Heart right ventricle (tissue), 16 donors: ENCODE measurements at regions not wholly inside any gene's neighbourhood (a gene's known extent, or its start where the extent isn't known, plus 50 kb on each side); places are given as distances from the start of the nearest gene placed in this dataset.
A peak's percentile ranks its signal among the peaks of the same experiment; 100 is the strongest.

ENCODE experiments used
- ATAC-seq, 8 donors: fragments of 200-7000 bp; cut with Tn5 transposase; one replicate each; pipeline ENCODE4 v1.9.1; 2020; ENCODE audit warnings: mild to moderate bottlenecking in 8 of 8, moderate library complexity in 8 of 8, moderate number of reproducible peaks in 1 of 8
- DNase-seq, 2 donors: peaks; one replicate each; pipeline ENCODE4 v3.0.0-alpha.2; 2020
- H3K27ac ChIP-seq, 10 donors: fragments of 200-600 bp; sonication (generic) in 2 of 10; one replicate each; pipeline versions ENCODE4 v1.5.0 to v1.8.0; 2020 to 2022; ENCODE audit warnings: mild to moderate bottlenecking in 3 of 10
- H3K27me3 ChIP-seq, 7 donors: fragments of 200-600 bp; one replicate each; pipeline ENCODE4 v1.8.0; 2021 to 2022; ENCODE audit warnings: mild to moderate bottlenecking in 2 of 7
- H3K36me3 ChIP-seq, 9 donors: fragments of 200-600 bp; sonication (generic) in 1 of 9; one replicate each; pipeline versions ENCODE4 v1.5.0 to v1.8.0; 2020 to 2022; ENCODE audit warnings: mild to moderate bottlenecking in 2 of 9
- H3K4me1 ChIP-seq, 9 donors: fragments of 200-600 bp; sonication (generic) in 1 of 9; one replicate each; pipeline versions ENCODE4 v1.5.0 to v1.8.0; 2020 to 2022; ENCODE audit warnings: mild to moderate bottlenecking in 4 of 9
- H3K4me3 ChIP-seq, 10 donors: fragments of 200-600 bp; sonication (generic) in 2 of 10; one replicate each; pipeline versions ENCODE4 v1.5.0 to v1.8.0; 2020 to 2022; ENCODE audit warnings: mild to moderate bottlenecking in 7 of 10, moderate library complexity in 2 of 10
- H3K9me3 ChIP-seq, 11 donors: fragments of 200-600 bp in 10 of 11; sonication (generic) in 2 of 11; one replicate each; pipeline versions ENCODE4 v1.5.0 to v1.8.0; 2013 to 2022; ENCODE audit warnings: mild to moderate bottlenecking in 2 of 11, control low read depth in 1 of 11, moderate library complexity in 1 of 11
- WGBS, 2 donors: extraction: QIAGEN DNeasy Blood & Tissue Kit; methylation state at CpG; one replicate each; pipeline ENCODE4 v1.1.7; 2013; ENCODE audit warnings: inconsistent platforms in 1 of 2; 5-methylcytosine and 5-hydroxymethylcytosine counted together
- intact Hi-C, 10 donors: fragments of 100-400 bp; cut with DNase I; formaldehyde crosslinking; loops; one replicate each; pipeline versions ENCODE4 v1.11.1 to v1.14.2; 2022
- TF ChIP-seq, protein P1 (sequence below), 9 donors: fragments of 200-600 bp; sonication (generic) in 2 of 9; IDR thresholded peaks; one replicate each; pipeline versions ENCODE4 v1.5.0 to v1.8.0; 2021 to 2022; ENCODE audit warnings: antibody characterized with exemption in 9 of 9, mild to moderate bottlenecking in 5 of 9, moderate library complexity in 1 of 9
- donor health status: Arrhythmogenic right ventricular cardiomyopathy.
- donor health status: ischemic (EF 13 %, LVEDD 7.1; RV severe dilation, severe dysfunction).
- donor health status: healthy with polysubstance abuse.
- donor health status: DM: no; HTN: yes; CAD: no.
- donor health status: DM: no; HTN: no; CAD: no.
- donor health status: ischemic (EF 25% LVEDD 6.9; RV normal size, moderate dysfunction).
- donor health status: ischemic (EF 25% LVEDD 5.7; RV mildly dilated, moderate dysfunction).
- donor health status: healthy.
- donor health status: DM: yes; HTN: yes; CAD: no.
- donor health status: Ischemic cardiomyopathy.
- donor health status: ischemic (EF 35%, LVEDD 5.7; RV mildly dilated, moderate dysfunction).
- donor health status: nonischemic (EF 11% LVEDD 7.7; RV severe dilation, severe dysfunction).
- donor health status: DM: yes; HTN: yes; CAD: no.
- donor health status: PGD.
- donor health status: ischemic (EF 29% LVEDD 5.4; RV normal size, mild dysfunction).
- donor health status: nonischemic (EF 23%, LVEDD 6.1; RV moderate dilation, normal function).

DNA sequence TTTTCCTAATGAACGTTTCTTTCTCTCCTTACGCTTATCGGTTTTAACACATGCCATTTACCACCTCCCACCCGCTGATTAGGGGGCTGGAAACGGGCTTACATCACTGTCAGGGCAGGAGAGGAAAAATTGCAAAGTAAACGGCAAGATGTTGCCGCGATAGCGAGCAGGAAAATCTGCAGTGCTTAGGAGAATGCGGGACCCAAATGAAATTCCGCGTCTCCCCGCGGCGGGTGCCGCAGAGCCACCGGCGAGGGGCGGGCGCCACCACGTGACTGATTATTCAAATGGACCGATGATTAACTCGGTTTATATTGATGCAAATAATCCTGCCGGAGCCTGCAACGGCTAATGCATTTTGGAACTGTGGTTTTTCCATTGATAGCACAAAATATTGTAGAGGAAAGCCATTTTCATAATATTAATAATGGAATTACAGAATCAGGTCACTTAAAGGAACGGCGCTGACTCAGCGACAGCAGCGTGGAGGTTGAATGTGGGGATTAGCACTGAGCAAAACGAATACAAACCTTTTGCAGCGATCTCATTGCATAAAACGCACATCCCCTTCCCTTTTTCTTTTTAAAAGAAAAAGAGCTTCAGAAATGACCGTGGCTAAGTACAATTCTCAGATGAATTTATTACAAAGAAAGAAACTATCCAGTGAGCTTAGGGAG lies 224.2 kb downstream of the STIM2 start:
- ATAC-seq, result peak in 1 of 8 donors; percentile 41
- DNase-seq, result no peak

DNA sequence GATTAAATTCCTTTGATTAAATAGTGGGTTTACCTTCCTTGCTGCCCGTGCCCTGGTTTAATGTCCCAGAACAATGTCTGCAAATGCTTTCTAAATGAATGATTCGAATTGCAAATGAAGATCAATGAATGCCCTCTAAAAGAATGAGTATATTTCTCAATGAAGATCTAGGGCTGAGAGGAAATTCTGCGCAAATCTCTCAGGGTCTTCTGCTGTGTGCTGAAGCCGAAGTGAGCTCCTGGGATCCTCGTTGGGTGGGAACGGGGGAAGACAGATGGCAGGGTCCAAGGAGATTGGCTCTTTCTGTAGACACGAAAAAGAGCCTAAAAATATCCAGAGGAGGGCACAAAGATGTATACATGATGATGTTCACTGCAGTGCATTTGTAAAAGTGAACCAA lies 224.8 kb downstream of the STIM2 start:
- TF ChIP-seq, protein P1, sequence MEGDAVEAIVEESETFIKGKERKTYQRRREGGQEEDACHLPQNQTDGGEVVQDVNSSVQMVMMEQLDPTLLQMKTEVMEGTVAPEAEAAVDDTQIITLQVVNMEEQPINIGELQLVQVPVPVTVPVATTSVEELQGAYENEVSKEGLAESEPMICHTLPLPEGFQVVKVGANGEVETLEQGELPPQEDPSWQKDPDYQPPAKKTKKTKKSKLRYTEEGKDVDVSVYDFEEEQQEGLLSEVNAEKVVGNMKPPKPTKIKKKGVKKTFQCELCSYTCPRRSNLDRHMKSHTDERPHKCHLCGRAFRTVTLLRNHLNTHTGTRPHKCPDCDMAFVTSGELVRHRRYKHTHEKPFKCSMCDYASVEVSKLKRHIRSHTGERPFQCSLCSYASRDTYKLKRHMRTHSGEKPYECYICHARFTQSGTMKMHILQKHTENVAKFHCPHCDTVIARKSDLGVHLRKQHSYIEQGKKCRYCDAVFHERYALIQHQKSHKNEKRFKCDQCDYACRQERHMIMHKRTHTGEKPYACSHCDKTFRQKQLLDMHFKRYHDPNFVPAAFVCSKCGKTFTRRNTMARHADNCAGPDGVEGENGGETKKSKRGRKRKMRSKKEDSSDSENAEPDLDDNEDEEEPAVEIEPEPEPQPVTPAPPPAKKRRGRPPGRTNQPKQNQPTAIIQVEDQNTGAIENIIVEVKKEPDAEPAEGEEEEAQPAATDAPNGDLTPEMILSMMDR (IDR thresholded peaks at IDR 0.05), result no peak
- DNase-seq (no peak), ATAC-seq (no peak)
- intact Hi-C loops, result loop anchor here in 1 of 10 donors (10.0 kb wide), 1 partner anchor 171 kb away; no protein-coding TSS in a partner anchor
- Histone ChIP-seq H3K27me3 (peaks cover 0 to 75% (median 65%) of the 10 kb centered on the region in 7 donors), H3K9me3 (no peaks in the 10 kb centered on the region), H3K4me1 (peaks cover 0 to 24% (median 9%) of the 10 kb centered on the region in 9 donors), H3K27ac (no peak overlapping the region), H3K36me3 (no peaks in the 10 kb centered on the region), H3K4me3 (peak overlapping the region in 7 of 10 donors; percentile 0 to 46 (median 42))
- WGBS, 2 donors, result 26 to 34% methylated on average over 7 of the region's 7 CpGs

More for the DNA sequence above, 224.2 kb downstream of the STIM2 start:
- Histone ChIP-seq H3K27ac (no peak overlapping the region), H3K36me3 (no peaks in the 10 kb centered on the region), H3K4me3 (peak overlapping the region in 9 of 10 donors; percentile 0 to 46 (median 36)), H3K27me3 (peaks cover 0 to 69% (median 62%) of the 10 kb centered on the region in 7 donors), H3K9me3 (no peaks in the 10 kb centered on the region), H3K4me1 (peaks cover 0 to 24% (median 9%) of the 10 kb centered on the region in 9 donors)
- TF ChIP-seq, protein P1 (IDR thresholded peaks at IDR 0.05), result peak in 2 of 9 donors; percentile 26 to 30
- WGBS, 2 donors, result 1 to 3% methylated on average over 33 of the region's 33 CpGs
- intact Hi-C loops, result loop anchor here in 1 of 10 donors (10.0 kb wide), 1 partner anchor 170 kb away; no protein-coding TSS in a partner anchor

DNA sequence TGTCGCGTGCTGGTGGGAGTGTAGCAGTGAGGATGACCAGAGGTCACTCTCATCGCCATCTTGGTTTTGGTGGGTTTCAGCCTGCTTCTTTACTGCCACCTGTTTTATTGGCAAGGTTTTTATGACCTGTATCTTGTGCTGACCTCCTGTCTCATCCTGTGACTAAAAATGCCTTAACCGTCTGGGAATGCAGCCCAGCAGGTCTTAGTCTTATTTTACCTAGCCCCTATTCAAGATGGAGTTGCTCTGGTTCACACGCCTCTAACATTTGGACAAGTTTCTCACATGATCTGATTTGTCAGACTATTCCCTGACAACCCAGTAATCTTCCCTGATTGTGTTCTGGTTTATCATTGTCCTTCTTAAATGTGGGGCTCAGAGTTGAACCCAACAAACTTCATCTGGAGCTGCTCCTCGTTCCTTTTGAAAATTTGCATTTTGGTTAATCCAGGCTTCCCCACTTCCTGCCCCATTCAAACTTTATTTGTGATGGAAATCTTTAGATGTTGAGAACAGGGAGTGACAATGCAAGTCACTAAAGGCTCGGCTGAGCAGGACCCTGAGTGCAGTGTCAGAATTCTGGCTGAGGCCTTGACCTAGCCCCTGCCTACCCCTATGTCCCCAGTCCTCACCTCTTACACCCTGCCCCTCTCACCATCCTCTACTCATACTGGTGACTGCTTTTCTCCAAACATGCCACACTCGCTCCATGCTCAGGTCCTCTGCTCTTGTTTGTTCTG lies 226.8 kb downstream of the STIM2 start:
- intact Hi-C loops, result loop anchor here in 1 of 10 donors (10.0 kb wide), 1 partner anchor 173 kb away; no protein-coding TSS in a partner anchor
- Histone ChIP-seq H3K27me3 (peaks cover 0 to 94% (median 85%) of the 10 kb centered on the region in 7 donors), H3K27ac (no peak overlapping the region), H3K4me1 (peaks cover 0 to 21% (median 9%) of the 10 kb centered on the region in 9 donors), H3K9me3 (no peaks in the 10 kb centered on the region), H3K36me3 (no peaks in the 10 kb centered on the region), H3K4me3 (no peak overlapping the region)
- DNase-seq, result no peak
- ATAC-seq, result no peak
- TF ChIP-seq, protein P1 (IDR thresholded peaks at IDR 0.05), result no peak
- 89 to 90% methylated on average over 8 of the region's 8 CpGs for WGBS, 2 donors

DNA sequence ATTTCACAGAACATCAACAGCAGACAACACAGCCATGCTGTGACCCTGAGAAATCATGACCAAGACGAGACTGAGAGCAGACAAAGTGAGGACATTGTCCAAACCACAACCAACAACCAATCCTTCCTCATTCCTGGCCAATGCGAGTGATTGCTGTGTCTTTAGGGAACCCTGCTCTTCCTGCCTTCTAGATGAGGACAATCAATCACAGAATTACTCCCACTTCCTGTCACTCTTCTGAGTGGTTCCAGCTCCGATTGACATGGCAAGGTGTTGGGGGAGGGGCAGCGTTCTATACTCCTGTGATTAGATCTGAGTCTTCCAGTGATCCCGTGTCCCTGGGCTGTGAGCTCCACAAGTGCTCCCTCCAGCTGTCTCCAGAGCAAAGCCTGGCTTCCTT lies 227.8 kb downstream of the STIM2 start:
- peaks cover 0 to 88% (median 79%) of the 10 kb centered on the region in 7 donors for H3K27me3 ChIP-seq
- 23 to 28% methylated on average over 5 of the region's 5 CpGs for WGBS, 2 donors
- TF ChIP-seq, protein P1 (IDR thresholded peaks at IDR 0.05), result no peak

More for the DNA sequence above, 227.8 kb downstream of the STIM2 start:
- Histone ChIP-seq H3K36me3 (no peaks in the 10 kb centered on the region), H3K4me3 (no peak overlapping the region), H3K4me1 (peaks cover 0 to 18% (median 9%) of the 10 kb centered on the region in 9 donors), H3K27ac (no peak overlapping the region), H3K9me3 (no peaks in the 10 kb centered on the region)
- intact Hi-C loops, result loop anchor here in 1 of 10 donors (10.0 kb wide), 1 partner anchor 174 kb away; no protein-coding TSS in a partner anchor
- no peak for DNase-seq
- ATAC-seq, result no peak
